HFF-Myc (cell line): ENCODE measurements at regions not wholly inside any gene's neighbourhood (a gene's known extent, or its start where the extent isn't known, plus 50 kb on each side); places are given as distances from the start of the nearest gene placed in this dataset.

Experiments
- DNase-seq: peaks from one replicate; pipeline ENCODE4 v3.0.0-alpha.2; 2011; ENCODE audit warnings: low read depth; ENCODE audit errors: extremely low read depth
- H3K4me3 ChIP-seq: replicated peaks from 2 replicates; pipeline ENCODE4 v1.5.1; 2011; ENCODE audit warnings: low read depth, mild to moderate bottlenecking, control low read depth, low read length
- TF ChIP-seq, protein P1 (sequence below): IDR thresholded peaks from 2 replicates; pipeline ENCODE4 v1.5.1; 2012; ENCODE audit warnings: mild to moderate bottlenecking, low read depth, low read length, control low read depth; ENCODE audit errors: missing control alignments

DNA sequence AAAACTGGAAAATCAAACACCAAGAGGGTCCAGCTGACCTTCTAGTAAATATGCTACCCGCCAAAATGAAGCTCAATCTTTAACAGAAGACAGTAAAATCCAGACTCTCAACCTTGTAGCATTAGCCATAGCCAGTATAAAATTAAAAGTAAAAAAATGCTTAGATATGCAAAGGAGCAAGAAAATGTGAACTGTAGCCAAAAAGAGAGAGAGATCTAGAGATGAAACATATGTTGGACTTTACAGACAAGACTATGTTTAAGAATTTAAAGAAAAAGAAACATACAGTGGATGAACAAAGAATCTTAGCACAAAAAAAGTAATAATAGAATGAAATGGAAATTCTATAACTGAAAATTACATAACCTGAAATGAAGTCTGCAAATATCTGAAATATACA, 344.5 kb downstream of the LRATD1 start:
- no peak for DNase-seq
- H3K4me3 ChIP-seq: no peak overlapping the region
- TF ChIP-seq, protein P1, sequence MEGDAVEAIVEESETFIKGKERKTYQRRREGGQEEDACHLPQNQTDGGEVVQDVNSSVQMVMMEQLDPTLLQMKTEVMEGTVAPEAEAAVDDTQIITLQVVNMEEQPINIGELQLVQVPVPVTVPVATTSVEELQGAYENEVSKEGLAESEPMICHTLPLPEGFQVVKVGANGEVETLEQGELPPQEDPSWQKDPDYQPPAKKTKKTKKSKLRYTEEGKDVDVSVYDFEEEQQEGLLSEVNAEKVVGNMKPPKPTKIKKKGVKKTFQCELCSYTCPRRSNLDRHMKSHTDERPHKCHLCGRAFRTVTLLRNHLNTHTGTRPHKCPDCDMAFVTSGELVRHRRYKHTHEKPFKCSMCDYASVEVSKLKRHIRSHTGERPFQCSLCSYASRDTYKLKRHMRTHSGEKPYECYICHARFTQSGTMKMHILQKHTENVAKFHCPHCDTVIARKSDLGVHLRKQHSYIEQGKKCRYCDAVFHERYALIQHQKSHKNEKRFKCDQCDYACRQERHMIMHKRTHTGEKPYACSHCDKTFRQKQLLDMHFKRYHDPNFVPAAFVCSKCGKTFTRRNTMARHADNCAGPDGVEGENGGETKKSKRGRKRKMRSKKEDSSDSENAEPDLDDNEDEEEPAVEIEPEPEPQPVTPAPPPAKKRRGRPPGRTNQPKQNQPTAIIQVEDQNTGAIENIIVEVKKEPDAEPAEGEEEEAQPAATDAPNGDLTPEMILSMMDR: no peak

DNA sequence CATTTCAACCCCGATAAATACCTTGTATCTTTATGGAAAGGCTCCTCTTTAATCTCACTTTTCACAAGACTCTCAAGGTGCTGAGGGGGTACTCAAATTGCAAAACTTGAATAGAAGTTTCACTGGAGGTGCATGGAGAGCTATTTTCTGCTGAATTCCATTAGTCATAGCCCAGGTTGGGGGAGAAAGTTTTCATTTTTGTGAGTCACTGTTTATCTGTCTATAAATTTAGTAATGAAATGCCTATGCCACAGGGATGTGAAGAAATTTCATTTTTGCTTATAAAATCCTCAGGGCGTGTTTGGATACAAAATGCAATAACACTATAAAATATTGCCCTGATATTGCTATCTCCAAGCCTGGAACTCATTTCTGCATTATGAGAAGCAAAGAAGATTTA, 346.3 kb downstream of the LRATD1 start:
- no peak for DNase-seq

DNA sequence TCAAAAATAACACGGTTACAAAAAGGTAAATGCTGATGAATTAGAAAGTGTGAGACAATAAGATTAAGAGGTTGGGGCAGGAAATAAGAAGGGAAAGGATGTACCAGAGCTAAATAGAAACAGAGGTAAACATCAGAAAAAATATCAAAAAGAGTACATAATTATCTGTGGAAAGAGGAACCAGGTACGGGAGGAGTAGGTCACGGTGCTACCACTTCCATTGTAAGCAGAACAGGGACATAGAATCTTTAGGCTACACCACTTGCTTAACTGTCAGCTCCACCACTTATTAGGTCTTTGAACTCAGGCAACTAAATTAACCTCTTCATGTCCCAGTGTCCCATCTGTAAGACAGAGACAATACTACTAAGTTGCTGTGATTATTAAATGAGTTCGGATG, 350.3 kb downstream of the LRATD1 start:
- no peak overlapping the region for H3K4me3 ChIP-seq
- TF ChIP-seq, protein P1: no peak
- no peak for DNase-seq

More for the DNA sequence above, 346.3 kb downstream of the LRATD1 start:
- TF ChIP-seq, protein P1: no peak
- H3K4me3 ChIP-seq: no peak overlapping the region

DNA sequence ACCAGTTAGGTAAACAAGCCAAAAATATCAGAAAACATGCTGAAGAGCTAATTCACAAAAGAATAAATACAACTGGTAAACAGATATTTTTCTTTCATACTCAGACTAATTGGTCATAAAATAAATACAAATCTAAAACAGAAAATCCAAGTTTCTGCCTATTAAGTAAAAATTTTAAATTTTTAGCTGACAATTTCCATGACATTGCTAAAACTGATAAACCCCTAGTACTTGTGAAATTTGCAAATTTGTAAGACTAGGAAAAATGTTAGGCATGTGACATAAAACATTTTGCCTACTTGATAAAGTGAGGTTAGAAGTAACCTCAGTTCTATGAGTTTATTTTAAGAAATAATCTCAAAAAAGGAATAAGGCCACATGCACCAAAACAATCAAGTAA, 356.1 kb downstream of the LRATD1 start:
- TF ChIP-seq, protein P1: no peak
- no peak for DNase-seq
- no peak overlapping the region for H3K4me3 ChIP-seq

DNA sequence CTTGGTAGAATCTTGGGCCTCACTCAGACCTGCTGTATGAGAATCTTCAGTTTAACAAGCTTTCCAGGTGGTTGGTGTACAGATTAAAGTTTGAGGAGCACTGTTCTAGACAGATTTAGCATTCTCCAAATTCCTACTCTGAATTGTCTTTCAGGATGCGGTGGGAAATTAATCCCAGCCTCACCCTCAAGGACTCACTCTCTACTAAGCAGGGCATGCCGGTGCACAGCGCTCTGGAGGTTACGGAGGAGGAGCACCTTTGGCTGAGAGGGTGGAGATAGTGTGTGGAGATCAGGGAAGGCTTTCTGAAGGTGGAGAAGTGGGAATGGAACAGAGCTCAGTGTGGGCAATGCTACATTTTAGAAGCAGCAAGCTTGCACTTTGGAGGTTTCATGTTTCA, 359.2 kb downstream of the LRATD1 start:
- TF ChIP-seq, protein P1: no peak
- H3K4me3 ChIP-seq: no peak overlapping the region
- no peak for DNase-seq

DNA sequence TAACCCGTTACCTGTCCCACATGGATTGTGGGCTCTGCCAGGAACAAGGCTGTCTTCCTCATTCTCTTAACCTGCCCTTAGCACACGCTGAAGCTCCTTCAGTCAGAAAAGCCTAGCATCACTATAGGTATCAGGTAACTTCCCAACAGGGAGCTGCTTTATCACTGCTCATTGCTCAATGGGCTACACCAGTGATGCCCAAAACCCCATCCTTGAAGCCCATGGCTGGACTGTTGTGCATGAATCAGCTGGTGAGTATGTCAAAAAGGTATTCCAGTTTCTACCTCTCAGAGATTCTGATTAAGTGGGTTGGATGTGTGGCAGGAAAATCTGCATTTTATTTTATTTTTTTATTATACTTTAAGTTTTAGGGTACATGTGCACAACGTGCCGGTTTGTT, 362.2 kb downstream of the LRATD1 start:
- DNase-seq: no peak
- TF ChIP-seq, protein P1: no peak
- H3K4me3 ChIP-seq: no peak overlapping the region

DNA sequence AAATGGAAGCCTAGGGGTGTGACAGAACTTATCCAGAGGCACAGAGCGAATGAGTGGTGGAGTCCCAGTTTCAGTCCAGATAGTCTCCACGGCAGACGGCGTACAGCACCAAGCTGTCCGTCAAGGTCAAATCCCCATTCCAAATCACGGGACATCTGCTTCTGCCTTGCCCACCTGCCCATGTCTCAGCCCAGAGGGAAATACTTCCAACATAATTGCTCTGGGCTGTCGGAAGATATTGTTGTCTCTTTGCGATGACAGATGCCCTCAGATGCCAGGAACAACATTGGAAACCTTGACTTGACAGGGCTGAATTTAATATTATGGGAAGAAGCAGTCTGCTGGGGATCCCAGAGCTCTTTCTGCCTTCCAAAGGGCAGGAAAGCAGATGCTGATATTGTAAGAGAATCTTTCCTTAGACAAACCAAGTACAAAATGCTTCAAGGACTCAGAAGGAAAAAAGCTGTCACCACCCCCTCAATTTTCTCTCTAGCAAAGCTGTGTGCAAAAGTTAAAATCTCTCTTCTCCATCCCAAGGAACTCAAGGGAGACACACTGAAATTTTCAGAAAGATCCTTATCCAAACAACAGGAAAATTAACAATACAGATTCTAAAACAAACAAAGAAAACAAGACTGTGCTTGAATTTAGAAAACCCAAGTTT, 364.0 kb downstream of the LRATD1 start:
- TF ChIP-seq, protein P1: no peak
- DNase-seq: no peak
- no peak overlapping the region for H3K4me3 ChIP-seq
